ENCODE measurements at regions not wholly inside any gene's neighbourhood (a gene's known extent, or its start where the extent isn't known, plus 50 kb on each side); places are given as distances from the start of the nearest gene placed in this dataset.
"Not testable (repeated sequence)": the region's sequence is repeated elsewhere in the genome, so short reads cannot be mapped to it uniquely, and the experiment has no call there.

DNA sequence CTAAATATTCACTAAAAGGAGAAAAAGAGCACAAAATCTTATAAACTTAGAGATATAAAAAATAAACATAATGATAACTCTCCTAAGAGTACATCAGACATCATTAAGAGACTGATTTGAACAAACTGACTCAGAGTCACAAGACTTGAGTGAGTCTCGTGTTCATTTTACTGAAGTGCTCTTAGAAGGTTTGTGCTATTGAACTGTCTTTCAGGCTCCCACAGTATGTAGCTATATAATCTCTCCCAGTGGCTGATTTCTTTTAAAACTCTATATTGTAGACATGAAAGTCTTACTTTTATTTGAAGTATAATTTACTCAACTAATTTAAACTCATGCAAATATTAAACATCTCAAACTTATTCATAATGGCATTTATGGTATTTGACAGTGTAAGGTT, 456.0 kb upstream of the FAM174A start:
- not testable (repeated sequence) for FAIRE-seq
- WGBS, 2 experiments (ENCODE audit: extremely low coverage in 1 of 2, insufficient coverage in 1 of 2, insufficient read length in 1 of 2, insufficient replicate concordance in 2 of 2, low coverage in 1 of 2, low lambda C conversion rate in 2 of 2, missing lambda C conversion rate in 1 of 2): 93% methylated on average over 1 of the region's 1 CpG; no CpG with 5 or more reads in 1 of the 2 experiments

DNA sequence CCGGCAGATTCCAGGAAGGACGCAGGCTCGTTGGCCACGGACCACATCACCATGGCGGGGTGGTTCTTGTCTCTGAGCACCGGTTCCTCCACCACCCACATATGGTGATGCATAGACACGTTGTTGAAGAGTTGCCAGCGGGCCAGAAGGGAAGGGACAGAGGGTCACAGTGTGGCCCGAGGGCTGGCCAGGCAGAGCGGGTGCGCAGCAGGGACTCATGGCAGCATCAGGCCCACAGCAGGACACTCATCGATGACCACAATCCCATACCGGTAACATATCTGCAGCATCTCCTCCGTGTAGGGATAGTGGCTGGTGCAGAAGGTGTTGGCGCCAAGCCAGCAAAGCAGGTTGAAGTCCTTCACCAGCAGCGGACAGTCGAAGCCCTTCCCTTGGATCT, 469.2 kb upstream of the FAM174A start:
- H2BK120ac ChIP-seq (replicated peaks; ENCODE audit: low read depth, low read length); H3K4me1 ChIP-seq (replicated peaks in 1 of 4; ENCODE audit: control insufficient read depth in 3 of 4, insufficient read depth in 4 of 4, low read length in 3 of 4); H4K91ac ChIP-seq (replicated peaks; ENCODE audit: insufficient read length, low read length); H3K9me3 ChIP-seq (ENCODE audit: insufficient read depth in 2 of 2, low read depth in 1 of 2, low read length in 1 of 2); H2BK20ac ChIP-seq (ENCODE audit: low read length); H3K27me3 ChIP-seq (replicated peaks in 1 of 4; ENCODE audit: control insufficient read depth in 3 of 4, extremely low read depth in 1 of 4, insufficient read depth in 3 of 4, low read length in 3 of 4); H3K9ac ChIP-seq (replicated peaks in 1 of 4; ENCODE audit: extremely low read depth in 1 of 4, low read depth in 3 of 4, low read length in 3 of 4); H4K5ac ChIP-seq (ENCODE audit: insufficient read length, low read depth, low read length); FAIRE-seq; H3K23ac ChIP-seq (ENCODE audit: insufficient read length); H2BK12ac ChIP-seq (ENCODE audit: low read depth, low read length); CTCF ChIA-PET (ENCODE audit: partially characterized antibody); H4K8ac ChIP-seq (ENCODE audit: extremely low read depth, insufficient read depth, low read length); H2BK15ac ChIP-seq (ENCODE audit: low read length); H3K79me2 ChIP-seq (ENCODE audit: control insufficient read depth in 1 of 2, insufficient read depth in 2 of 2, low read length in 2 of 2); H3K27ac ChIP-seq (ENCODE audit: low read depth, low read length); H4K20me1 ChIP-seq (replicated peaks in 1 of 2; ENCODE audit: control insufficient read depth in 1 of 2, insufficient read depth in 2 of 2, low read length in 2 of 2); H2BK5ac ChIP-seq (ENCODE audit: low read depth, low read length); POLR2A ChIA-PET (ENCODE audit: partially characterized antibody); H3K18ac ChIP-seq (ENCODE audit: extremely low read depth, low read length); H3K36me3 ChIP-seq (ENCODE audit: control insufficient read depth in 2 of 4, insufficient read depth in 4 of 4, low read length in 3 of 4); H3K4me2 ChIP-seq (ENCODE audit: insufficient read depth in 1 of 2, low read depth in 2 of 2, low read length in 2 of 2); H3K14ac ChIP-seq (ENCODE audit: insufficient read length); H3K4ac ChIP-seq (replicated peaks; ENCODE audit: insufficient read length, low read depth, low read length); H3K4me3 ChIP-seq (ENCODE audit: extremely low read depth in 1 of 4, insufficient read depth in 2 of 4, low read depth in 3 of 4, low read length in 4 of 4); H3K23me2 ChIP-seq (ENCODE audit: low read depth, low read length); H3K56ac ChIP-seq (replicated peaks; ENCODE audit: insufficient read length, low read depth, low read length); H3K79me1 ChIP-seq (ENCODE audit: low read depth, low read length); H2AK5ac ChIP-seq (ENCODE audit: low read depth, low read length); DNase-seq (ENCODE audit: low read depth in 1 of 2, low spot score in 2 of 2); H2AFZ ChIP-seq (ENCODE audit: low read length): not testable (repeated sequence)
- 96% methylated on average over 13 of the region's 17 CpGs; no CpG with 5 or more reads in 1 of the 2 experiments for WGBS, 2 experiments (ENCODE audit: extremely low coverage in 1 of 2, insufficient coverage in 1 of 2, insufficient read length in 1 of 2, insufficient replicate concordance in 2 of 2, low coverage in 1 of 2, low lambda C conversion rate in 2 of 2, missing lambda C conversion rate in 1 of 2)

More for the DNA sequence above, 456.0 kb upstream of the FAM174A start:
- H3K4me3 ChIP-seq (ENCODE audit: extremely low read depth in 1 of 4, insufficient read depth in 2 of 4, low read depth in 3 of 4, low read length in 4 of 4); H3K79me2 ChIP-seq (ENCODE audit: control insufficient read depth in 1 of 2, insufficient read depth in 2 of 2, low read length in 2 of 2); H3K79me1 ChIP-seq (ENCODE audit: low read depth, low read length); H4K5ac ChIP-seq (ENCODE audit: insufficient read length, low read depth, low read length); H2BK20ac ChIP-seq (ENCODE audit: low read length); H3K18ac ChIP-seq (ENCODE audit: extremely low read depth, low read length); H2BK12ac ChIP-seq (ENCODE audit: low read depth, low read length); H3K4me1 ChIP-seq (replicated peaks in 1 of 4; ENCODE audit: control insufficient read depth in 3 of 4, insufficient read depth in 4 of 4, low read length in 3 of 4); H3K9me3 ChIP-seq (ENCODE audit: insufficient read depth in 2 of 2, low read depth in 1 of 2, low read length in 1 of 2); H4K20me1 ChIP-seq (replicated peaks in 1 of 2; ENCODE audit: control insufficient read depth in 1 of 2, insufficient read depth in 2 of 2, low read length in 2 of 2); CTCF ChIA-PET (ENCODE audit: partially characterized antibody); H3K56ac ChIP-seq (replicated peaks; ENCODE audit: insufficient read length, low read depth, low read length); H3K23me2 ChIP-seq (ENCODE audit: low read depth, low read length); H3K9ac ChIP-seq (replicated peaks in 1 of 4; ENCODE audit: extremely low read depth in 1 of 4, low read depth in 3 of 4, low read length in 3 of 4); POLR2A ChIA-PET (ENCODE audit: partially characterized antibody); H2AK5ac ChIP-seq (ENCODE audit: low read depth, low read length); H3K4me2 ChIP-seq (ENCODE audit: insufficient read depth in 1 of 2, low read depth in 2 of 2, low read length in 2 of 2); H2BK15ac ChIP-seq (ENCODE audit: low read length); H3K36me3 ChIP-seq (ENCODE audit: control insufficient read depth in 2 of 4, insufficient read depth in 4 of 4, low read length in 3 of 4); H3K27ac ChIP-seq (ENCODE audit: low read depth, low read length); H3K4ac ChIP-seq (replicated peaks; ENCODE audit: insufficient read length, low read depth, low read length); H4K91ac ChIP-seq (replicated peaks; ENCODE audit: insufficient read length, low read length); H3K14ac ChIP-seq (ENCODE audit: insufficient read length); H2BK5ac ChIP-seq (ENCODE audit: low read depth, low read length); DNase-seq (ENCODE audit: low read depth in 1 of 2, low spot score in 2 of 2); H3K27me3 ChIP-seq (replicated peaks in 1 of 4; ENCODE audit: control insufficient read depth in 3 of 4, extremely low read depth in 1 of 4, insufficient read depth in 3 of 4, low read length in 3 of 4); H2AFZ ChIP-seq (ENCODE audit: low read length); H3K23ac ChIP-seq (ENCODE audit: insufficient read length); H4K8ac ChIP-seq (ENCODE audit: extremely low read depth, insufficient read depth, low read length); H2BK120ac ChIP-seq (replicated peaks; ENCODE audit: low read depth, low read length): not testable (repeated sequence)

Data from H1 (cell line).